Dendritic cell treated with granulocyte-macrophage colony-stimulating factor and Interleukin-4, amounts not matched to agents 40 ng/mL and 50 ng/mL, for 4 days (primary cell): ENCODE measurements at regions not wholly inside any gene's neighbourhood (a gene's known extent, or its start where the extent isn't known, plus 50 kb on each side); places are given as distances from the start of the nearest gene placed in this dataset.
"Not testable (repeated sequence)": the region's sequence is repeated elsewhere in the genome, so short reads cannot be mapped to it uniquely, and the experiment has no call there.

Source experiments
- H3K27ac Mint-ChIP-seq: one replicate; pipeline ENCODE4 v1.8.0; 2022; ENCODE audit warnings: mild to moderate bottlenecking, mixed read lengths
- H3K27me3 Mint-ChIP-seq: one replicate; pipeline ENCODE4 v1.8.0; 2022; ENCODE audit warnings: mild to moderate bottlenecking, mixed read lengths
- H3K36me3 Mint-ChIP-seq: one replicate; pipeline ENCODE4 v1.8.0; 2022; ENCODE audit warnings: low read depth, mixed read lengths
- H3K4me1 Mint-ChIP-seq: one replicate; pipeline ENCODE4 v1.8.0; 2022; ENCODE audit warnings: low read depth, mixed read lengths
- H3K4me3 Mint-ChIP-seq: one replicate; pipeline ENCODE4 v1.8.0; 2022; ENCODE audit warnings: mild to moderate bottlenecking, moderate library complexity, mixed read lengths
- H3K9me3 Mint-ChIP-seq: one replicate; pipeline ENCODE4 v1.8.0; 2022; ENCODE audit warnings: mixed read lengths
- intact Hi-C: fragments of 100-400 bp; cut with micrococcal nuclease; formaldehyde crosslinking; loops from one replicate; pipeline ENCODE4 v1.15.0; 2022

- Mint-ChIP-seq H3K27me3 (no peaks in the 10 kb centered on the region), H3K27ac (no peak overlapping the region), H3K4me3 (no peak overlapping the region), H3K4me1 (no peaks in the 10 kb centered on the region), H3K9me3 (no peaks in the 10 kb centered on the region), H3K36me3 (no peaks in the 10 kb centered on the region)
- intact Hi-C loops, result no loop called here
Measured at GRCh38 chr19:27955485-27956480, 1257.2 kb downstream of the UQCRFS1 start.

- intact Hi-C loops, H3K36me3 Mint-ChIP-seq, H3K4me1 Mint-ChIP-seq, H3K4me3 Mint-ChIP-seq, H3K27me3 Mint-ChIP-seq, H3K27ac Mint-ChIP-seq: not testable (repeated sequence)
- H3K9me3 Mint-ChIP-seq, result peaks cover 45% of the 10 kb centered on the region
Measured at GRCh38 chr19:27942607-27943006, 1270.3 kb downstream of the UQCRFS1 start.

- H3K9me3 Mint-ChIP-seq, result peaks cover 21% of the 10 kb centered on the region
- H3K4me1 Mint-ChIP-seq, result peaks cover 5% of the 10 kb centered on the region
- no peak overlapping the region for H3K27ac Mint-ChIP-seq
- intact Hi-C loops, result no loop called here
- no peak overlapping the region for H3K4me3 Mint-ChIP-seq
- H3K36me3 Mint-ChIP-seq, result no peaks in the 10 kb centered on the region
- H3K27me3 Mint-ChIP-seq, result no peaks in the 10 kb centered on the region
Measured at GRCh38 chr19:27936139-27936538, 1276.8 kb downstream of the UQCRFS1 start.

DNA sequence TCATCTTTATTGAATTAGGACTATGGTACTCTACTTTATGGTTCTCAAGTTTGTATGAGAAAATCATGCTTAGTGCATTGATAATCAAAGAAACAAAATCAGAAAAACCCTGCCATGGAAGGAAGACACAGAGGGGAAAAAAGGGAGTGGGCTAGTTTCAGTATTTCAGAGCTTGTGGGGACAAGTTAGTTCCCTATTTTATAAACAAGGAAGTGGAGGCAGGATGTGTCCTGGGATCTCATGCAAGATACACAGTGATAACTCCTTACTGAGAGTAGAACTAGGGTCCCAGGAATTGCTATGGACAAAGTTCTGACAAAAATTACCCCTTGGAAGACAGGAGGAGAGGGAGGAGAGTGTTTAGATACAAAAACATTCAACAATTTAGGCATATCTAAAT is 1277.3 kb downstream of the UQCRFS1 start:
- no peaks in the 10 kb centered on the region for H3K36me3 Mint-ChIP-seq
- H3K4me3 Mint-ChIP-seq, result no peak overlapping the region
- peaks cover 5% of the 10 kb centered on the region for H3K4me1 Mint-ChIP-seq
- no peak overlapping the region for H3K27ac Mint-ChIP-seq
- no peaks in the 10 kb centered on the region for H3K27me3 Mint-ChIP-seq
- peaks cover 20% of the 10 kb centered on the region for H3K9me3 Mint-ChIP-seq
- intact Hi-C loops, result no loop called here

GRCh38 chr19:27929399-27929798 is 1283.6 kb downstream of the UQCRFS1 start:
- no peaks in the 10 kb centered on the region for H3K36me3 Mint-ChIP-seq
- peaks cover 12% of the 10 kb centered on the region for H3K9me3 Mint-ChIP-seq
- no peaks in the 10 kb centered on the region for H3K27me3 Mint-ChIP-seq
- no peaks in the 10 kb centered on the region for H3K4me1 Mint-ChIP-seq
- H3K27ac Mint-ChIP-seq, result no peak overlapping the region
- intact Hi-C loops, result no loop called here
- H3K4me3 Mint-ChIP-seq, result no peak overlapping the region

DNA sequence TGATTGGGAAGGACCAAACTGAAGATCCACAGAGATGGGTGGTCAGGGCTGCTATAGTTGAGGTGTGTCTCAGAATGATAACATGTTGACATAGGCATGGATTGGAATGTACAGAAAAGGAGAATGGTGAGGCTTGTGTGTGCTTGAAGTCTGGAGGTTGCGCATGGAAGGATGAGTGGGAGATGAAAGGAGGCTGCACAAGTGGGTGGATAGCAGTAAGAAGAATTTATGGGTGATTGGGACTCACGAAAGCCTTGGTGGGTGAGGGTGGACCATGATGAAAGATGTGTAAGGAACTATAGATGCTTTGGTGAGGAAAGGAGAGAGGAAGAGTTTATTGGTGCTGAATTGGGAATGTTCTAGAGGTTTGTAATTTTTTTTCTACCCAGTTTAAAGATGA is 1287.7 kb downstream of the UQCRFS1 start:
- Mint-ChIP-seq H3K27ac (no peak overlapping the region), H3K27me3 (no peaks in the 10 kb centered on the region), H3K4me3 (no peak overlapping the region), H3K4me1 (no peaks in the 10 kb centered on the region), H3K9me3 (peaks cover 27% of the 10 kb centered on the region), H3K36me3 (no peaks in the 10 kb centered on the region)
- intact Hi-C loops, result no loop called here

DNA sequence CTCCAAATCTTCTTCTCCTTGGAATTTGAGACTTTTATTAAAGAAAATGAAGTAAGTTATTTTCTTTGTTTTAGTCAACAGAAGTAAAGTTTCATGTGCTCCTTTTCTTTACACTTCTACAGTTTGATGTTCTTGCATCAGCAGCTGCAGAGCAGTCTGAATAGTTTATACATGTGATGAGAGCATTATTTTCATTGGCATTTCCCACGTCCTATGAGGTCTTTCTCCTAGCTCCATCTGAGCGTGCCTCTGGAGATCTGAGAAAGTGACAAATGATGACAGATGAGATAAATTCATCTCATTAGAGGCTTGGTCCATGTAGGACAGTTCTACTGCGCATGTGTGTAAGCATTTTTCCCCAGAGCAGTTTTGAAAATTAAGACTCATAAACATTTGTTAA is 1290.0 kb downstream of the UQCRFS1 start:
- Mint-ChIP-seq H3K27ac (no peak overlapping the region), H3K27me3 (no peaks in the 10 kb centered on the region), H3K9me3 (peaks cover 37% of the 10 kb centered on the region), H3K4me1 (no peaks in the 10 kb centered on the region), H3K4me3 (no peak overlapping the region), H3K36me3 (no peaks in the 10 kb centered on the region)
- intact Hi-C loops, result no loop called here

DNA sequence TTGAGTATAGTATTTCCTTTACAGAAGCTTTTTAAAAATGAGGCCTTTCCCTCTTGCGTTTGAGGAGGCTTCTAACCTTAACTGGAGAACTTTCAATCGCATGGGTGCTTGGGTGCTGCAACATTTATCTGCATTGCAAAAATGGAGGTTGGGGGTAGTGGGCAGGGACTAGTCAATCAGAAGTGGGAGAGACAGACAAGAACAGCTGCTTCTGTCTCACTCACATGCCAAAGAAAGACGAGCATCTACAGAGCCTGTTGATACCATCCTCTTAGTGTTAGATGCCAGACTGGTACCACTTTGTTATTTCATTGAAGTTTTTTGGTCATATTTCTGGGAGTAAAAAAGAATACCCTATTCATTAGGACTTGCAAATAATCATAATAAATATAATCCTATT is 1292.2 kb downstream of the UQCRFS1 start:
- Mint-ChIP-seq H3K27me3 (no peaks in the 10 kb centered on the region), H3K9me3 (peaks cover 38% of the 10 kb centered on the region), H3K36me3 (no peaks in the 10 kb centered on the region), H3K27ac (no peak overlapping the region), H3K4me3 (no peak overlapping the region), H3K4me1 (no peaks in the 10 kb centered on the region)
- intact Hi-C loops, result no loop called here

GRCh38 chr19:27918818-27919217 is 1294.1 kb downstream of the UQCRFS1 start:
- no peaks in the 10 kb centered on the region for H3K36me3 Mint-ChIP-seq
- no peak overlapping the region for H3K4me3 Mint-ChIP-seq
- H3K4me1 Mint-ChIP-seq, result no peaks in the 10 kb centered on the region
- no peaks in the 10 kb centered on the region for H3K27me3 Mint-ChIP-seq
- peaks cover 27% of the 10 kb centered on the region for H3K9me3 Mint-ChIP-seq
- H3K27ac Mint-ChIP-seq, result no peak overlapping the region
- intact Hi-C loops, result no loop called here

- Mint-ChIP-seq H3K36me3 (no peaks in the 10 kb centered on the region), H3K4me1 (no peaks in the 10 kb centered on the region), H3K27ac (no peak overlapping the region), H3K27me3 (no peaks in the 10 kb centered on the region), H3K4me3 (no peak overlapping the region), H3K9me3 (peaks cover 37% of the 10 kb centered on the region)
- intact Hi-C loops, result no loop called here
Measured at GRCh38 chr19:27911122-27911898, 1301.6 kb downstream of the UQCRFS1 start.

- H3K27me3 Mint-ChIP-seq, result no peaks in the 10 kb centered on the region
- intact Hi-C loops, result no loop called here
- no peaks in the 10 kb centered on the region for H3K36me3 Mint-ChIP-seq
- peaks cover 40% of the 10 kb centered on the region for H3K9me3 Mint-ChIP-seq
- H3K4me1 Mint-ChIP-seq, result no peaks in the 10 kb centered on the region
- no peak overlapping the region for H3K4me3 Mint-ChIP-seq
- no peak overlapping the region for H3K27ac Mint-ChIP-seq
Measured at GRCh38 chr19:27909861-27910260, 1303.1 kb downstream of the UQCRFS1 start.

- H3K27ac Mint-ChIP-seq, result no peak overlapping the region
- H3K36me3 Mint-ChIP-seq, result no peaks in the 10 kb centered on the region
- H3K9me3 Mint-ChIP-seq, result peaks cover 45% of the 10 kb centered on the region
- H3K4me1 Mint-ChIP-seq, result no peaks in the 10 kb centered on the region
- H3K4me3 Mint-ChIP-seq, result no peak overlapping the region
- no peaks in the 10 kb centered on the region for H3K27me3 Mint-ChIP-seq
- intact Hi-C loops, result no loop called here
Measured at GRCh38 chr19:27909185-27909840, 1303.6 kb downstream of the UQCRFS1 start.

DNA sequence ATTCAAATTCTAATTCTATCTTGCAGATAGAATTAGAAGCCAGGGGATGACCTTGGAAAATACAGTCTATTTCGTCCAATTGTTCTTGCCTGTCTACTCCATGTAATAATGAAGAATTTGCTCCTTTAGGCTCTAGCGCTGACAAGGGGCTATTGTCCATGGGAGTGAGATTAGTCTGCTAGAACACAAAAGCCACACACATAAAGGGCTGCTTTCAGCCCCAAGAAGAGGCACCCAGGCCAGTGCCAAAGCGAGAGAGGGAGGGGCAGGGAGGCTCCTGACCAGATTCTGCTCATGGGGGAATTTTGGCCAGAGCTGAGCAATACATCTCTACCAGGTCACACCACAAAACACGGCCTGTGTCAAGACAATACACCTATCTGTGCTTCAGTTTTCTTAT is 1306.9 kb downstream of the UQCRFS1 start:
- no peaks in the 10 kb centered on the region for H3K36me3 Mint-ChIP-seq
- no peaks in the 10 kb centered on the region for H3K27me3 Mint-ChIP-seq

DNA sequence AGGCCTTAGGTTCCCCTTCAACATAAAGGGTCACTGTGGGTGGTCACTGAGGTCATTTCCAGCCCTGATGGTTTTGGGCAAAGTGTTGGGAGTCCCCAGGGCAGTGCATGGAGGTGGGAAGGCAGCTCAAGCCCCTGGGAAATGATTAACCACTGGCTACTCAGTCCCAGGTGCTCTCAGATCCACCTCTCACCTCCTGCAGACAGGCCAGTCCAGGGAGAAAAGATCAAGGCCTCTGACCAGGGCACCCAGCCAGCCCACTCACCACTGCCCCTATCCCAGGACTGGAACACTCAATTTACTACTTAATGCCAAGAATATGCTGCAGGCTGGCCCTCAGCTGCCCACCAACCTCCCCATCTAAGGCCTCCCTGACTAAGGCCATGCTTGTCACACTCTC is 1307.9 kb downstream of the UQCRFS1 start:
- Mint-ChIP-seq H3K27ac (no peak overlapping the region), H3K27me3 (no peaks in the 10 kb centered on the region), H3K36me3 (no peaks in the 10 kb centered on the region), H3K4me1 (no peaks in the 10 kb centered on the region), H3K4me3 (no peak overlapping the region), H3K9me3 (peaks cover 49% of the 10 kb centered on the region)
- intact Hi-C loops, result no loop called here

More for the DNA sequence above, 1306.9 kb downstream of the UQCRFS1 start:
- Mint-ChIP-seq H3K9me3 (peaks cover 49% of the 10 kb centered on the region), H3K4me1 (no peaks in the 10 kb centered on the region), H3K27ac (no peak overlapping the region), H3K4me3 (no peak overlapping the region)
- intact Hi-C loops, result no loop called here
